HAP-1 (cell line): ENCODE measurements at regions not wholly inside any gene's neighbourhood (a gene's known extent, or its start where the extent isn't known, plus 50 kb on each side); places are given as distances from the start of the nearest gene placed in this dataset.
A peak's percentile ranks its signal among the peaks of the same experiment; 100 is the strongest.
"Not testable (repeated sequence)": the region's sequence is repeated elsewhere in the genome, so short reads cannot be mapped to it uniquely, and the experiment has no call there.

Source experiments
- DNase-seq, 2 experiments: peaks; one replicate each; pipeline ENCODE4 v3.0.0-alpha.2; 2016 to 2020; ENCODE audit warnings: low spot score in 2 of 2
- H3K27me3 ChIP-seq: fragments of 250-450 bp; sonication (Bioruptor Pico); 2 replicates; pipeline ENCODE4 v1.5.1; 2020; ENCODE audit warnings: low read depth, mild to moderate bottlenecking, moderate library complexity
- H3K36me3 ChIP-seq: fragments of 250-450 bp; sonication (Bioruptor Pico); replicated peaks from 2 replicates; pipeline ENCODE4 v1.5.1; 2020; ENCODE audit warnings: mild to moderate bottlenecking
- H3K4me1 ChIP-seq: fragments of 250-450 bp; sonication (Bioruptor Pico); 2 replicates; pipeline ENCODE4 v1.5.1; 2020; ENCODE audit warnings: mild to moderate bottlenecking
- H3K4me3 ChIP-seq: fragments of 250-450 bp; sonication (Bioruptor Pico); 2 replicates; pipeline ENCODE4 v1.5.1; 2020; ENCODE audit warnings: mild to moderate bottlenecking, moderate library complexity
- H3K9me3 ChIP-seq: fragments of 250-450 bp; sonication (Bioruptor Pico); 2 replicates; pipeline ENCODE4 v1.5.1; 2020; ENCODE audit warnings: mild to moderate bottlenecking, moderate library complexity
- in situ Hi-C: fragments of 300-500 bp; cut with MboI; formaldehyde crosslinking; loops from 3 replicates; pipeline ENCODE4 v1.14.3; 2020; ENCODE audit warnings: low sequenced_read_pairs, inconsistent platforms, mixed read lengths

DNA sequence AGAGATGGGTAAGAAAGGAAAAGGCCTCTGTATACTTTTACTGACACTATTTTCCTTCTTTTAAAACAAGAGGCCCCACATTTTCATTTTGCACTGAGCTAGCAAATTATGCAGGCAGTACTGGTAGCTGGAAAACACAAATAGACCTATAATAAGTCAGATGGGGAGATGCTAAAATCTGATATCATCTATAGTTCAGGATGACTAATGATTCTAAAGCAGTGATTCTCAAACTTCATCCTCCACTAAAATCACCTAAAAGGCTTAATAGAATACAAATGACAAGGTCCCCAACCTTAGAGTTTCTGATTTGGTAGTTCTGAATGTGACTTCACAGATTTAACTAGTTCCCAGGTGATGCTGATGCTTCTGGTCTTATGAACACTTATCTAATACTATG lies 247.3 kb upstream of the DIPK2B start:
- H3K9me3 ChIP-seq: no peaks in the 10 kb centered on the region
- DNase-seq: no peak
- in situ Hi-C loops: no loop called here
- no peaks in the 10 kb centered on the region for H3K4me1 ChIP-seq
- no peaks in the 10 kb centered on the region for H3K36me3 ChIP-seq
- no peaks in the 10 kb centered on the region for H3K27me3 ChIP-seq
- no peak overlapping the region for H3K4me3 ChIP-seq

DNA sequence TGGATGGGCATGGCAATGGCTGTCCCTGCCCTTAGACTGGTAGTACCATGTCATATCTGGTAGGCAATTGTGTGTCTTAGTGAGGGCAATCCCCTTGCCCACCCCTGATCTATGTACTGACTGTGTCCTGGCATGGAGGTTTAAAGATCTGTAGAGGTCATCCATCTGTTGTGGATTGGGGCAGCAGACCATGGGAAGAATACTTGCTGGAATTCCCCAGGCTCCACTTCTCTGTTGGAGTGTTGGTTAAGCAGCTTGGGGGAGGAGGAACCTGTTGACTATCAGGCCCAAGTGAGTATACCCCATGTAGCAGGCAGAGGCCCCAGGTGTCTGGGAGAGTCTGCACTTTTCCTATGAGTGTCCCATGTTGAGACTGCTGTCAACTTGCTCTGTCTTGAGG lies 246.7 kb upstream of the DIPK2B start:
- no peak for DNase-seq
- in situ Hi-C loops: no loop called here
- Histone ChIP-seq H3K27me3 (no peaks in the 10 kb centered on the region), H3K4me1 (no peaks in the 10 kb centered on the region), H3K36me3 (no peaks in the 10 kb centered on the region), H3K9me3 (no peaks in the 10 kb centered on the region), H3K4me3 (no peak overlapping the region)

DNA sequence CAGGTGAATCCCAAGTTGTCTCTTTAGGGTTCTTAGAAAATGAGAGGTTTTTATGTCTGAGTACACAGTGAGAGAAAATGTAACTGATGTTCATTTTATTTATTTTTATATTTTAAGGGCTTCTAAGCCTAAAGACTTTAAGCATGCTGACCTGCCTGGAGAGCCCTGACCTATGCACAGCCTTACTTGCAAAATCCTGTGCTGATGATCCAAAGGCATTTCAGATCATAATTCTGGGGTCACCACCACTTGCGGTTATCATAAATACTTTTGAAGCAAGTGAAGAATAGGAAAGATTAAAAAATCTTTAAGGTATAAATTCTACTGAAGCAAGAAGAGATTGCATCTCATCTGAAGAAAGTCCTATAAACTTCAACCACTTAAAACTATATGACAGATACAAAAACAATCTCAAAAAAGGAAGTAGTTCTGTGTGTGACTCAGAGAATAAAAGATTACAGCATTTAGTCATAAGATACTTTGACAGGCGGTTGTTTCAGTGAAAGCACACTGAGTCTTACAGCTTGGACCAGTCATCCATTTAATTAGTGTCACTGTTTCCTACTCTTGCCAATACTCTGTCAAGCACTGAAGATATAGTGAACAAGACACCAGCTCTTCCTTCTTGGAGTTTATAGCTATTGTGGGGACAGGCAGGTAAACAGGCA lies 245.2 kb upstream of the DIPK2B start:
- Histone ChIP-seq H3K36me3 (no peaks in the 10 kb centered on the region), H3K4me3 (no peak overlapping the region), H3K9me3 (no peaks in the 10 kb centered on the region), H3K27me3 (no peaks in the 10 kb centered on the region), H3K4me1 (no peaks in the 10 kb centered on the region)
- in situ Hi-C loops: no loop called here
- DNase-seq: no peak

DNA sequence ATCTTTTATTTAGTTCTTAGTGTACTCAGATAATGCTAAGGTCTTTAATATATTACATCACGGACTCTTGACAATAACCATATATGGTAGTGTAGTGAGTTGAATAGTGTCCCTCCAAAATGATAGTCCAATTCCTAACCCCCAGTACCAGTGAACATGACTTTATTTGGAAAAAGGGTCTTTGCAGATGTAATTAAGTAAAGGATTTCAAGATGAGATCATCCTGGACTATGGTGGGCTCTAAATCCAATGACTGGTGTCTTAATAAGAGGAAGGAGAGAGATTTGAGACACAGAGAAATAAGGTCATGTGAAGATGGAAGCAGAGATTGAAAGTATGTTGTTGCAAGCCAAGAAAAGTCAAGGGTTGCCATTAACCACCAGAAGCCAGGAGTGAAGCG lies 236.5 kb upstream of the DIPK2B start:
- no peak for DNase-seq
- in situ Hi-C loops: no loop called here
- Histone ChIP-seq H3K4me1 (no peaks in the 10 kb centered on the region; the same call in 1 of the 2 replicates), H3K9me3 (no peaks in the 10 kb centered on the region), H3K36me3 (no peaks in the 10 kb centered on the region), H3K27me3 (no peaks in the 10 kb centered on the region), H3K4me3 (no peak overlapping the region)

DNA sequence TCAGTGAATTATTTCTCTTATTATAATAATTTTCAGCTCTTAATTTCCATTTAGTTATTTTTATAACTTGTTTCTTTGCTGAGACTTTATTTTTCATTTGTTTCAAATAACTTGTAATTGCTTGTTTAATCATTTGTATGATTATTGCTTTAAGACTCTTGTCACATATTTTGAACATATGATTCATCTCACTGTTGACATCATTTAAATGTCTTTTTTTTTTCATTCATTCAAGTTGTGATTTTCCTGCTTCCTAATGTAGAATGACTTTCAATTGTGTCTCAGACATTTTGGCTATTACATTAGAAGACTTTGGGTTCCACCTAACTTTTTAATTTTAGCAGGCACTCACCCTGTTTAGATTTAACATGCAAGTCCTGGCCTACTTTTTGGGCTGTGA lies 234.8 kb upstream of the DIPK2B start:
- no peak for DNase-seq
- H3K9me3 ChIP-seq: no peaks in the 10 kb centered on the region
- no peak overlapping the region for H3K4me3 ChIP-seq
- H3K4me1 ChIP-seq: no peaks in the 10 kb centered on the region; the same call in 1 of the 2 replicates
- H3K27me3 ChIP-seq: no peaks in the 10 kb centered on the region
- in situ Hi-C loops: no loop called here
- H3K36me3 ChIP-seq: no peaks in the 10 kb centered on the region

DNA sequence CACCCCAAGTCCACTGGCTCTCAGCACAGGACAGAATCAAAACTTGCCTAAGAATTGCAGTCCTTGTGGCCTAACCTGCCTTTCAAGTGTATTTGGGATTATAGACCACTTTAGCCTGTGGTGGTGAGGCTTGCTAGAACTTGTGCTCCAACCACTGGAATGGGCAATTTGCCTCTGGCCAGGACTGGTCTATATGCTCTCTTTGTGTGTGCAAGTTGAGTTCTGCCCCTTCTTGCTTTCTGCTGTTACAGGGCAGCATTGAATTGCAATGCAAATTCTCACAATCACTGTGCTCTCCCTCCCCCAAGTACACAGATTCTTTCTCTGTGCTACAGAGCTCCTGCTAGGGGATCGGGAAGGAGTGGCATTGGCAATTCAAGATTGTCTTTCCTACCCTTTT lies 233.6 kb upstream of the DIPK2B start:
- Histone ChIP-seq H3K4me3 (no peak overlapping the region), H3K4me1 (no peaks in the 10 kb centered on the region; the same call in 1 of the 2 replicates), H3K27me3 (no peaks in the 10 kb centered on the region), H3K9me3 (no peaks in the 10 kb centered on the region), H3K36me3 (no peaks in the 10 kb centered on the region)
- no peak for DNase-seq
- in situ Hi-C loops: no loop called here

DNA sequence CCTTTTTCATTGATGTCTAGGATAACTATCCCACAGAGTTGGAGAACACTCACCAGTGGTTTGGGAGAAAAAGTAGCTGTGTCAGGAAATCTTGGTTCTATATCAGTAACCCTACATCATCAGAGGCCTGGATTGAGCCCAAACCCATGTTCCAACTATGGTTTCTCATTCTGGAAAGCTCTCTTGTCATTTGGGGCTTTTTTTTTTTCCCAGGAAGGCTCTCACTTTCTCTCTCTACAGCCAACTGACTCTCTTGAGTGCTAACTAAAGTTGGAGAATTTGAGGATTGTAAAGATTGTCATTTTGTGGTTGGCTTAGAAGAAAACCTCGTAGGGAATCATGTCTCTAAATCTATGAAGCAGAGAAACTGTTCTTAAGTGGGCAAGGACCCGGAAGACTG lies 228.2 kb upstream of the DIPK2B start:
- in situ Hi-C loops: no loop called here

DNA sequence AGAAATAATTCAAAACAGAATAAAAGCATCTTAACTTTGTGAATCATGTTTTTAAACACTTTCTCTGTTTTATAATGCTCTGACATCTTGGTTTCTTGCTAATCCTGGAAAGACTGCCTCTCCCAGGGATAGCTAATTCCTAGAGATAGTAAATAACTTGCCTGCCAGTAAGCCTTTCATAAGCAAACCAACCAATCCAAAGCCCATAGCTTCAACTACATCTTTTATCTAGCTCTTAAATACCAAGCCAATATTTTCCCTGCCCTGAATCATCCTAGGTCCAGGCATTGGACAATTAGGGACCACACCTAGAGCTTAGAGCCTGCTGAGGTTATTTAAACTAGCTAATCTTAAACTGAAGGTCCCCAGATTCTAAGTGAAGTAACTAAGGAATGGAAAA lies 223.7 kb upstream of the DIPK2B start:
- Histone ChIP-seq H3K36me3 (no peaks in the 10 kb centered on the region), H3K4me1 (no peaks in the 10 kb centered on the region), H3K9me3 (no peaks in the 10 kb centered on the region), H3K4me3 (no peak overlapping the region), H3K27me3 (no peaks in the 10 kb centered on the region)
- in situ Hi-C loops: no loop called here
- DNase-seq: no peak

More for the DNA sequence above, 228.2 kb upstream of the DIPK2B start:
- DNase-seq: no peak
- Histone ChIP-seq H3K27me3 (no peaks in the 10 kb centered on the region), H3K4me3 (no peak overlapping the region), H3K4me1 (no peaks in the 10 kb centered on the region), H3K36me3 (no peaks in the 10 kb centered on the region), H3K9me3 (no peaks in the 10 kb centered on the region)

DNA sequence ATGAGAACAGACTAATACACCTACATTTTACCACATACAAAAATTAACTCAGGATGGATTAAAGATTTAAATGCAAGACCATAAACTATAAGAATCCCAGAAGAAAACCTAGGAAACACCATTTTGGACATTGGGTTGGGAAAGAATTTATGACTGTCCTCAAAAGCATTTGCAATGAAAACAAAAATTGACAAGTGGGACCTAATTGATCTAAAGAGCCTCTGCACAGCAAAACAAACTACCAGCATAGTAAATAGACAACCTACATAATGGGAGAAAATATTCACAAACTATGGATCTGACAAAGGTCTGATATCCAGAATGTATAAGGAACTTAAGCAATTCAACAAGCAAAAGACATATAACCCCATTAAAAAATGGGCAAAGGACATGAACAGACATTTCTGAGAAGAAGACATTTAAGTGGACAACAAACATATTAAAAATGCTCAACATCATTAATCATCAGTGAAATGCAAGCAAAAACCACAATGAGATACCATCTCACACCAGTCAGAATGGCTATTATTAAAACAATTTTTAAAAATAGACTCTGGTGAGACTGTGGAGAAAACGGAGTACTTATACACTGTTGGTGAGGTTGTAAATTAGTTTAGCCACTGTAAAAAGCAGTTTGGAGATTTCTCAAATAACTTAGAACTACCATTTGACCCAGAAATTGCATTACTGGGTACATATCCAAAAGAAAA lies 221.7 kb upstream of the DIPK2B start:
- no peaks in the 10 kb centered on the region for H3K36me3 ChIP-seq
- H3K4me1 ChIP-seq: no peaks in the 10 kb centered on the region
- no peak for DNase-seq
- H3K9me3 ChIP-seq: no peaks in the 10 kb centered on the region
- in situ Hi-C loops: no loop called here
- H3K4me3 ChIP-seq: no peak overlapping the region
- no peaks in the 10 kb centered on the region; the same call in 1 of the 2 replicates for H3K27me3 ChIP-seq

DNA sequence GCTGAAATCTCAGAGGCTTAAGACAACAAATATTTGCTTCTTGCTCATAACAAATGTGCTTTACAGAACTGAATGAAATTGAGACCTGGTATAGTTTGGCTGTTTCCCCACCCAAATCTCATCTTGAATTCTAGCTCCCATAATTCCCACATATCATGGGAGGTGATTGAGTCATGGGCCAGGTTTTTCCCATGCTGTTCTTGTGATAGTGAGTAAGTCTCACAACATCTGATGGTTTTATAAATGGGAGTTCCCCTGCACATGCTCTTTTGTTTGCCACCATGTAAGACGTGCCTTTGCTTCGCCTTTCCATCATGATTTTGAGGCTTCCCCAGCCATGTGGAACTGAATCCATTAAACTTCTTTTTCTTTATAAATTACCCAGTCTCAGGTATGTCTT lies 221.1 kb upstream of the DIPK2B start:
- H3K27me3 ChIP-seq: no peaks in the 10 kb centered on the region; the same call in 1 of the 2 replicates
- H3K4me1 ChIP-seq: no peaks in the 10 kb centered on the region
- in situ Hi-C loops: no loop called here
- no peaks in the 10 kb centered on the region for H3K36me3 ChIP-seq
- DNase-seq: no peak
- no peak overlapping the region for H3K4me3 ChIP-seq
- H3K9me3 ChIP-seq: no peaks in the 10 kb centered on the region

DNA sequence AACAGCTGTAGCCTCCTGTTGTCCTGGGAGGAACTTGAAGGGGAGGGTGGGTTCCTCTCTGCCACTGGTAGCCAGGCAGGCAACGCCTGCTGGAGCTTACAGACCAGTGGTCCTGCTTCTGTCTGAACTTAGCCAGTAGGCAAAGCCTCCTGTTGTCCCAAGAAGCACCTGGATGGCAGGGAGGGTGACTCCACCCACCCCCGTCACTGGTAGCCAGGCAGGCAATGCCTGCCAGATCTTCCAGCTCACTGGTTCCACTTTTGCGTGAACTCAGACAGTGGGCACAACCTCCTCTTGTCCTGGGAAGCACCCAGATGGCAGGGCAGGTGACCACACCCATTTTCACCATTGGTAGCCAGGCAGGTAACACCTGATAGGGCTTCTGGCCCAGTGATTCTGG lies 203.5 kb upstream of the DIPK2B start:
- Histone ChIP-seq H3K36me3 (no peaks in the 10 kb centered on the region), H3K4me1 (peaks cover 26% of the 10 kb centered on the region), H3K9me3 (no peaks in the 10 kb centered on the region), H3K27me3 (no peaks in the 10 kb centered on the region), H3K4me3 (no peak overlapping the region)
- in situ Hi-C loops: no loop called here
- no peak for DNase-seq

DNA sequence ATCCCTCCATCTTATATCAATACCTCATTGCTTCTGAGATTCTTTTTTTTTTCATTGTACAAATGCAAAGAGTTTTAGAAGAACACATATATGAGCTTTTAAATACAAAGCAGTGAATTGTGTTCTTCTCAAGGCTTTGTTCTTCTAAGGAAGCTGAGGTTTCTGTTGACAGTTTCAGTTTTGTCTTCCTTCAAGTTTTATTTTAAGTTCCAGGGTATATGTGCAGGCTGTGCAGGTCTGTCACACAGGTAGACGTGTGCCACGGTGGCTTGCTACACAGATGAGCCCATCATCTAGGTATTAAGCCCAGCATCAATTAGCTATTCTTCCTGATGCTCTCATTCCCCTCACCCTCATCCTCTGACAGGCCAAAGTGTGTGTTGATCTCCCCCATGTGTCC lies 201.2 kb upstream of the DIPK2B start:
- in situ Hi-C loops: no loop called here
- H3K4me3 ChIP-seq: no peak overlapping the region
- no peaks in the 10 kb centered on the region for H3K36me3 ChIP-seq
- DNase-seq: no peak
- H3K9me3 ChIP-seq: no peaks in the 10 kb centered on the region
- no peaks in the 10 kb centered on the region for H3K27me3 ChIP-seq
- peaks cover 26% of the 10 kb centered on the region for H3K4me1 ChIP-seq

DNA sequence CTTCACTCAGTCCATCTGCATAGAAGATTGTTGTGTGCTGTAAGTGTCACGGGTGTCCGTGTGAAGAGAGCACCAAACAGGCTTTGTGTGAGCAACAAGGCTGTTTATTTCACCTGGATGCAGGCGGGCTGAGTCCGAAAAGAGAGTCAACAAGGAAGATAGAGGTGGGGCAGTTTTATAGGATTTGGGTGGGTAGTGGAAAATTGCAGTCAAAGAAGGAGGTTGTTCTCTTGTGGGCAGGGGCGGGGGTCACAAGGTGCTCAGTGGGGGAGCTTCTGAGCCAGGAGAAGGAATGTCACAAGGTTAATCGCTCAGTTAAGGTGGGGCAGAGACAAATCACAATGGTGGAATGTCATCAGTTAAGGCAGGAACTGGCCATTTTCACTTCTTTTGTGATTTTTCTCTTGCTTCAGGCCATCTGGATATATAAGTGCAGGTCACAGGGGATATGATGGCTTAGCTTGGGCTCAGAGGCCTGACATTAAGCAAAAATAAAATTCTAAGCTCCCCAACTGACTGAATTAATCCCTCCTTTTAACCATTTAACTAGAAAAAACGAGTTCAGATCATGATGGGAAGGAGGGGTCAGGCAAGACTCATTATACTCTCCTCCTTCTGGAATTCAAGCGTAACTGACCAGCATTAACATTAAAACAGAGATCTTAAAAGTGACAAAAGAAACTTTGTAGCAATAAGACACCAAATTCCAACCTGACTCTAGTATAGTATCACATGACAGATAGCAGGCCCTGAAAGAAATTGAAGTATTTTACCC lies 200.5 kb upstream of the DIPK2B start:
- H3K4me3 ChIP-seq, in situ Hi-C loops, H3K27me3 ChIP-seq, H3K9me3 ChIP-seq, H3K36me3 ChIP-seq: not testable (repeated sequence)
- DNase-seq: peak; percentile 69 to 98
- peaks cover 26% of the 10 kb centered on the region for H3K4me1 ChIP-seq
